Sciatic nerve (tissue), 2 donors: ENCODE measurements at regions not wholly inside any gene's neighbourhood (a gene's known extent, or its start where the extent isn't known, plus 50 kb on each side); places are given as distances from the start of the nearest gene placed in this dataset.
"Not testable (repeated sequence)": the region's sequence is repeated elsewhere in the genome, so short reads cannot be mapped to it uniquely, and the experiment has no call there.

Experiments used
- ATAC-seq: fragments of 200-7000 bp; cut with Tn5 transposase; one replicate; pipeline ENCODE4 v1.9.1; 2020; ENCODE audit warnings: mild to moderate bottlenecking, moderate library complexity
- DNase-seq: peaks from one replicate; pipeline ENCODE4 v3.0.0-alpha.2; 2020; ENCODE audit warnings: low spot score
- intact Hi-C: fragments of 100-400 bp; cut with DNase I; formaldehyde crosslinking; loops from one replicate; pipeline ENCODE4 v1.14.2; 2022
- donor health status: DM: no; HTN: no; CAD: no.
- donor health status: DM: no; HTN: no; CAD: no.

DNA sequence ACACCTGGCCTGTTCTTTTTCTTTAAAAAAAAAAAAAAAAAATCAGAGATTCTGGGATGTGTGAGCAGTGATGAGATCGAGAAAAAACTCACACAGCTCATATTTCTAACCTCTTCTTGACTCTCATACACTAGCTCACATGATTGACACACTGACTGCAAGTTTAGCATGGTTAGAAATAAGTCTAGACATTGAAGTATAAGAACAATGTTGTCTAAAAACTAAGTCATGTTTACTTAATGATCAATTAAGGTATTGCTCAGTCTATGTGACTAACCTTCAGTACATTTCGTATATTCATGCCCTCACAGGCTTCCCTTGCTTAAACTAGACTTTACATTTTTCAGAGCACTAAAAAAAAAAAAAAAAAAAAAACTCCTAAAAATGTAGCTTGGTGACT is 775.1 kb downstream of the GATA3 start:
- DNase-seq = no peak
- no peak for ATAC-seq
- intact Hi-C loops = no loop called here

DNA sequence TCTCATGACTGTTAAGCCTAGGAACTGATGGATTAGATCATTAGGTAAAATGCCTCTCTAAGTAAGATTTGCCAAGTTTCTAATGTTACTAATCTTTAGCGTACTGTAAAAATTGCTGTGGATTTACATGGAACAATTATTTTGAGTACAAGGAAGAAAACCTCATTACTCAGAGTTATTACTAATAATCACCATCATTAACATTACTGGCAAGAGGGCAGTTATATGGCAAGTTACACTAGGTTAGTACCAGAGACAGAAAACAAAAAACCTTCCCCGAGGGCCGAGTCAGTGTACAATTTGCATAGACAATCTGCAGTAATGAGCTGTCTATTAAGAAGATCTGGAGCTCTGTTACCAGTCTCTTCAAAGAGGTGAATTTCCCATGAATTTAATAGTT is 775.6 kb downstream of the GATA3 start:
- DNase-seq (no peak), ATAC-seq (no peak)
- intact Hi-C loops = no loop called here

DNA sequence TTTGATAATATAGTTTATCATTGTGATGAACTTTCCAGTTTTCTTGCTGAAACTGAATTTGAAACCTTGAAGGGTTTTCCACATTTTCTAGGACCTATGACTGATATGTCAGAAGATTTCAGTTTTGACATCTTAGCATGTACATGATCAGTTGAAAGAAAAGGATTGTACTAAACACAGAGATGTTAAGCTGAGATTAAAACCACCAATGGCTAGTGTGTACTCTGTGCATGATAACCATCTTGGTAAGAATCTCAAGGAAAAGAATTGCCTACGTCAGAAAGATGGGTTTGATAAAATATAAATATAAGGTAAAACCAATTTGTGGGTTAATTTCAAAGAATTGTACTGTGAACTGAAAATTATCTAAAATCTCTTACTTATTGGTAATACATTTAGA is 776.4 kb downstream of the GATA3 start:
- DNase-seq = no peak
- intact Hi-C loops = no loop called here
- no peak for ATAC-seq

DNA sequence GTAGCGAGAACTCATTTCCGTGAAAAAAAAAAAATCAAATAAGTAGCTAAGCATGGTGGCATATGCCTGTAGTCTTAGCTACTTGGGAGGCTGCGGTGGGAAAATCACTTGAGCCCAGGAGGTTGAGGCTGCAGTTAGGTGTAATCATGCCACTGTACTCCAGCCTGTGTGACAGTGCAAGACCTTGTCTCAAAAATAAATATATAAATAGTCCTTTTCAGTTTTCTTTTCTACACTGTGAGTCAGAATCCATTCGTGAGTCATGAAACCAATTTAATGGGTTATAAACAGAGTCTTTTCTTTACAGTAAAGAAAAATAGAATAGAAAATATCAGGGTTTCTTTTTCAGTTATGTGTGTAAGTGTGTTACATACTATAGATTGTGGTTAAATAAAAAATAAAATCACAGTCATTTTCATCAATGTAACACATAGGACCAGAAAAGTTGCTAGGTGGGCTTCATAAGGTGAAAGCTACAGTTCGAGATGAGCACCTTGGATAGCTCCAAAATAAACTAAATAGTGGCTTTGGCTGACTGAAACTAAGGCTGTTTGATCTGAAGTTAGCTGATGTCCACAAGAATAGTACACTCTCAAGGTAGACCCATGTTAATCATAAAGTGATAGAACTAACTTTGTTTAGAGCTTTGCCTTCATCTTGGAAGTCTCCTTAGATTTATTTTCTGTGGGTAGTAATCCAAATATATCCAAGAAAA is 781.1 kb downstream of the GATA3 start:
- no peak for ATAC-seq
- no peak for DNase-seq
- intact Hi-C loops = loop anchor here (5.0 kb wide), 1 partner anchor 208 kb away; no protein-coding TSS in a partner anchor

DNA sequence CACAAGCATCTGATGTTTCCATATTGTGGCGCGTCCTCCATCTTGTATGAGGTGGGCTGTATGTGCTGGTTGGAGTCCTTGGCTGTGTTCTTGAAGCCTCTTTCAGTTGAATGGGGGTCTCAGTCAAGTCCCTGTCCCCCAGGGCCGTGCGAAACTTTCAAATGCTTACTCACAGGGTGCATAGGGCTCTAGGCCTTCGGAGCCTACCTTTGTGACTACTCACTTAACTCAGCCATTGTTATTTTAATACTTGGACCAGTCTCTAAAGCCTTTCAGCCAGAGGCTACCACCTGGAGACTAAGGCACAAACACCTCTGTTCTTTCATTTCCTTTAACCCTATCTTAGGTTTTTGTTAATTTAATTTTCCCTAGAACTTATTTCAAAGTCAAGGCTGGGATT is 785.9 kb downstream of the GATA3 start:
- DNase-seq = no peak
- intact Hi-C loops = no loop called here
- ATAC-seq = no peak

DNA sequence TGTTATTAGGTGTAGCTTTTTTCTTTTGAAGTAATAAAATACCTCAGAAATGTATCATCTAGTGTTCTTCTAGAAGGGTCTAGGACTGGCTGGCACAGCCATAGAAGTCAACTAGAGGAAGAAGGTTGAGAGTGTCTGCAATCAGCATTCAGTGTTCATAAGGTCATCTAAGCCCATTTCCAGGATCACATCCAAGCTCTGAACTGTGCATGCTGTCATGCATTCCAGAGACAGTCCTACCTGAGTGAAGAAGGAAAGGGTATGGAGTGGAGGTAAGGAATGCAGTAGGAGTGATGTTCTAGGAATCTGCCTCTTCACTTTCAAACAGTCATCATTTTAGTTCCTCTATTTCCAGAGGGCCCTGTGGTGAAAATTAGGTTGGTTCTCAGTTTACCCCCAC is 789.7 kb downstream of the GATA3 start:
- DNase-seq (no peak), ATAC-seq (no peak)
- intact Hi-C loops = no loop called here

DNA sequence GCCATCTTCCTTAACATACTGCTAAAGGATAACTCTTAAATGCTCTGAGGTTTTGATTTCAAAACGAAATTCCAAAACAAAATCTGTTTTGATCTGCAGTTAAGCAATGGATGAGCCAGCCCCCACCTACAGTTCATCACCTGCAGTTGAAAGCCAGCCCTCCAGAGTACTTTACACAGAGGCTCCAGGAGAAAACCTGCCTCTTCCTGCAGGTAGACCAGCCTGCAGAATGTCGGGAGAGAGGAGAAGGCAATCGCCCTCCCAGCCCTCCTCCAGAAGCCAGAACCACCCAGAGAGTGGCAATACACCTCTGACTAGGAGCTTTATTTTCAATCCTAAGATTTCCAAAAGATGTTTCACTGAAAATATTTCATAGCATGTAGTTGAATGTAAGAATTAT is 798.1 kb downstream of the GATA3 start:
- intact Hi-C loops = no loop called here
- DNase-seq (no peak), ATAC-seq (no peak)

DNA sequence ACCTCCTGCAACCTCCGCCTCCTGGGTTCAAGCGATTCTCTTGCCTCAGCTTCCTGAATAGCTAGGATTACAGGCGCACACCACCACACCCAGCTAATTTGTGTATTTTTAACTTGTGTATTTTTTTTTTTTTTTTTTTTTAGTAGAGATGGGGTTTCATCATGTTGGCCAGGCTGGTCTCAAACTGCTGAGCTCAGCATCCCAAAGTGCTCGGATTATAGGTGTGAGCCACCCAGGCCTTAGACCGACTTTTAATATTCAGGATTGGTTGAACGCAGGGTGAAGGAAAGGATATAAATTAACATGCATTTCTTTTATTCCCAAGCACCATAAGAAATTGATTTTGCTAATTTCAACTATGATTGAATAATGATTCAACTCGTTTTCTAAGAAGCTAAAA is 798.6 kb downstream of the GATA3 start:
- no peak for ATAC-seq
- no peak for DNase-seq
- intact Hi-C loops = no loop called here

DNA sequence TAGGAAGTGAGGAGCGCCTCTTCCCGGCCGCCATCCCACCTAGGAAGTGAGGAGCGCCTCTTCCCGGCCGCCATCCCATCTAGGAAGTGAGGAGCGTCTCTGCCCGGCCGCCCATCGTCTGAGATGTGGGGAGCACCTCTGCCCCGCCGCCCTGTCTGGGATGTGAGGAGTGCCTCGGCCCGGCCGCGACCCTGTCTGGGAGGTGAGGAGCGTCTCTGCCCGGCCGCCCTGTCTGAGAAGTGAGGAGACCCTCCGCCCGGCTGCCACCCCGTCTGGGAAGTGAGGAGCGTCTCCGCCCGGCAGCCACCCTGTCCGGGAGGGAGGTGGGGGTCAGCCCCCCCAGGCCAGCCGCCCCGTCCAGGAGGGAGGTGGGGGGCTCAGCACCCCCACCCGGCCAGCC is 814.4 kb downstream of the GATA3 start:
- intact Hi-C loops = not testable (repeated sequence)

DNA sequence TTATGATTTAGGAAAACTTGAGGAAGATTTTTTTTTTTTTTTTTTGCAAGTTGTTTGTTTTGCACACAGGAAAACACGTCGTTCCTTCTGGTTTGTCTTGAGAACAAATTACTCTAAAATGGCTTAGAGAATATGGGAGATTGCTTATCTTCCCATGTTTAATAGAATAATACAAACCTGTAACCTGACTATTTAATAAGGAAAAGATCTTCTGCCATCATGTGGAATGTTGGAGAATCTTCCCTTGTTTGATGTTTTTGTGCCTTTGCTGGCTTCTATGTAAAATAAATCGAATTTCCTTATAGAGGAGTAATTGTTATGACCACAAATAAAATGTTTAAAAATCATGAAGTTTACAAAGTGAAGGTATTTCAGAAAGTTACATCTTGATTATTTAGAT is 818.8 kb downstream of the GATA3 start:
- ATAC-seq = no peak
- no peak for DNase-seq
- intact Hi-C loops = no loop called here

More for the DNA sequence above, 814.4 kb downstream of the GATA3 start:
- not testable (repeated sequence) for DNase-seq, ATAC-seq

DNA sequence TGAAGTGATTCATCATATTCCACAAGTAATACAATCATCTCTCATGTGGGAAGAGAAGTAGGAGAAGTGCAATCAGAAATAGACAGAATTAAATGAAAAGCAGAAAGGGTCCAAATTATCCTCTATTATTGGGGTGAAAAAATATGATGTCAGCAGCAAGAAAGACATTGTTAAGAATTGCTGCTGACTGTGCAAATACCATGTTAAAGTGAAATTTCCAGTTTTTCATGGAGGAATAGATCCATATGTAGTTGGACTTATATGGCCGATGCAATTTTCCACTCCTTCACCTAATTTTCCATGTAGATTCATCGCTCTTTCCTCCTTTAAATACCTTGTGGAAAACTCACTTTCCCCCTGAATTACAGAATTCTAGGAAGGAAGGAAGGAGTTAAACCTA is 819.8 kb downstream of the GATA3 start:
- intact Hi-C loops = no loop called here
- DNase-seq (no peak), ATAC-seq (no peak)

DNA sequence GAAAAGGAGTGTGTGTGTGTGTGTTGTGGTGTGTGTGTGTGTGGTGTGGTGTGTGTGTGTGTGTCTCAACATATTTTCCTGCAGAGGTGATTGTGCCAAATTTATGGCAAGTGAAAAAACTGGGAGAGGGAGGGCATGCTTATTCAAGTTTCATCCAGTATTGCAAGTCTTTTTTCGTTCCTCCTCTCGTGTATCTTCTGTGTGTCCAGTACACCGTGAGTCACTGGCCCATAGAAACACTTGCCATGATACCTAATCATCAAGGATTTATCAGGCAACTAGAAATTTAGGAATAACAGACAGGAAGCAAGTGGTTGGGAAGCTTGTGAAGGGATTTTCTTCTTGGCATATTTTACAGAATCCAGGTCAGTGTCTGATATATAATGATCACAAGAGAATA is 820.5 kb downstream of the GATA3 start:
- intact Hi-C loops = no loop called here
- DNase-seq (no peak), ATAC-seq (no peak)

DNA sequence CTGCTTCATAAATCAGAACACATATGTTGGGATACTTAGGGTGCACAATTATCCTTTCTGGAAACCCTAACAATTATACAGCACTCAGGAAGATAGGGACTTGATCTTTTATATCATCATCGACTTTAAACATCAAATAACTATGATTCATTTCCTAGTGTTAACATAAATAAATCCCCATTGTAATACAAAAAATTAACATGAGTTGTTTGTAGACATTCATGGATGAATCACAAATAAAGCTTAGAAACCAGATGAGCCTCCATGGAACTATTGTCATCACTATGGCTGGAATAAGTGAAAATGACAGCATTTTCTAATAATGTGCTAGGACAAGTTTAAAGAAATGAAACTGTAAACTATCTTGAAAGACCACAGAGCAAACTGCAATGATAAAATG is 821.7 kb downstream of the GATA3 start:
- DNase-seq = no peak
- intact Hi-C loops = no loop called here
- ATAC-seq = no peak

DNA sequence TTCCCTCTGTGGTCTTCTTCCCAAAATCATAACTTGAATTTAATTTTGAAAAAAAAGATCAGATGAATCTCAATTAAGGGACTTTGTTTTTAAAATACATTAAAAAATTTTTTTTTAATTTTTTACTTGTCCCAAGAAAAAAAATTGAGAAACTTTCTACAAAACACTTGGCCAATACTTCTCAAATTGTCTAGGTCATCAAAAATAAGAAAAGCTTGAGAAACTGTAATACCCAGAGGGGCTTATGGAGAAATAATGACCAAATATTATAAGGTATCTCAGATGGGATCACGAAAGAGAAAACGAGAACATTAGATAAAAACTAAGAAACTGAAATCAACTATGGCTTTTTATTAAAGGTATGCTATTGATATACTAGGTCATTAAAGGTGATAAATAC is 835.0 kb downstream of the GATA3 start:
- intact Hi-C loops = no loop called here
- no peak for ATAC-seq
- DNase-seq = no peak

DNA sequence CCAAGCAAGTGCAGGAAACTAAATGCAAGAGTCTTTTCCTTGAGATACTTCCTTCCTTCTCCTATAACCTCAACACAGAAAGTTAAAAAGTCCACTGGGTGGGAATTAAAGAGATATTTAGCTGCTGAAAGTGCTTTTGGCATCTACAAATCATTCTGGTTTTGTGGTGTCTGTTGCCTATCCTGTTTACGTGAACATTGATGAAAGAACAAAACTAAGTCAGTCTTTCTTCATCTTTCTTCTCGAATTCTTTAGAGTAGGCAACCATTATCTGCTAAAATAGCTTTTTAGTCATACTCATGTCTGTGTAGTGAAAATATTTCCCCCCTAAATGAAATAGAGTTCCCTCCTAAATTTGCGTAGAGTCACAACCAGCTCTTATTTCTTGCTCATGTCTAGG is 838.6 kb downstream of the GATA3 start:
- DNase-seq (no peak), ATAC-seq (no peak)
- intact Hi-C loops = loop anchor here (5.0 kb wide), 1 partner anchor 871 kb away; no protein-coding TSS in a partner anchor

DNA sequence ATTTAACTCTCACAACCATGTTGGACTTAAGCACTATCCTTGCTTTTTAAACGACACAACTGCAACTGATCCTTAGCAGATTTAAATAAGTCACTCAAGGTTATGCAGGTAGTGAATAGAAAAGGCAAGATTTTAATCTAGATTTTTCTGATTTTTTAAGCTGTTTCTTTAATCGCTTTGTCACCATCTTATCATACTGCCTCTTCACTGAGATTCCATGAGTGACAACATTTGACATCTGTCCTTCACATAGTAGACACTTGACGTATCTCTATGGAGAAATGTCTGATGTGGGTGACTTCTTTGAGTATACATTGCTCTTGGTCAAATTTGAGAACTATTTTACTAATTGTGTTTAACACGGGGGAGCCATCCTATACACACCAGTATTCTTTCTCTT is 839.7 kb downstream of the GATA3 start:
- intact Hi-C loops = loop anchor here (5.0 kb wide), 1 partner anchor 872 kb away; no protein-coding TSS in a partner anchor
- no peak for ATAC-seq
- no peak for DNase-seq

DNA sequence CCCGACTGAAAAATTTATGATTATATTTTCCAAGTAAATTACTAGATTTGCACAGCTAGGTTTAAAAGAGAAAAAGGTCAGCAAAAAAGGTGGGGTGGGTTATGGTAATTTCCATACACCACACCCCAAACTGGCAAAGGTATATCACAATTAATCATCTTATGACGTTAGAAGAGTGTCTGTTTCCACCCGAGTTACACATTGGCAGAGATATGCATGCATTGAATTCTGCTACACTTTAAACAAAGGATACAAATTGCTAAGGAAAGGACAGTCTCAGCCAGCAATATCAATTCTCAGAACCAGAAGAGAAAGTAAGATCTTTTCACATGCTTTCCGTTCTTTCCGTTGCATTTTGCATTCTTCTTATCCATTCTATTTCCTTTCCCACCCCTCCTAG is 843.3 kb downstream of the GATA3 start:
- DNase-seq (no peak), ATAC-seq (no peak)
- intact Hi-C loops = no loop called here

DNA sequence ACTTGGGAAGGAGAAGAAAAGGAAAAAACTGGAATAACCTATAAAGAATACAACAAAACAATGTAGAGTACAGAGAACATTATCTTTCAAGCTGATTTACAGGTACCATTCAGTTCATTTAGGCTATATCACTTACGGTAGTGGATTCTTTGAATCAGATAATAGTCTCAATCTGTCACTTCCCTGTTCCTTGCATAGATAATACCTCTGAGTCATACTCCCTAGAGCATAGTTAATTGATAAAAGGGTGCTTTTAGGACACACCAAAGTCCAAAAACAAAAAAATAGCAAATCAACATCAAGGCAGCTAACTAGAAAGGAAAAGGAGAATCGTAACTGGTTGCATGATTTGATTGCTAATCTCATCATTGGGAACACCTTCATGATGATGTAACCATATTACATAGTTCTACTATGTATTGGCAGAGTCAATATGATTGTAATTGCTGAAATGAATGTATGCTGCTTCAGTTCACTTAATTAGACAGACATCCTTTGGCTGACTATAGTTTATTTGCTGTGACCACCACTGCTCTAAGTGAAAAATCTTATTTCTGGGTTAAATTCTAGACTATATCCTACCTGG is 844.4 kb downstream of the GATA3 start:
- DNase-seq (no peak), ATAC-seq (no peak)
- intact Hi-C loops = no loop called here

DNA sequence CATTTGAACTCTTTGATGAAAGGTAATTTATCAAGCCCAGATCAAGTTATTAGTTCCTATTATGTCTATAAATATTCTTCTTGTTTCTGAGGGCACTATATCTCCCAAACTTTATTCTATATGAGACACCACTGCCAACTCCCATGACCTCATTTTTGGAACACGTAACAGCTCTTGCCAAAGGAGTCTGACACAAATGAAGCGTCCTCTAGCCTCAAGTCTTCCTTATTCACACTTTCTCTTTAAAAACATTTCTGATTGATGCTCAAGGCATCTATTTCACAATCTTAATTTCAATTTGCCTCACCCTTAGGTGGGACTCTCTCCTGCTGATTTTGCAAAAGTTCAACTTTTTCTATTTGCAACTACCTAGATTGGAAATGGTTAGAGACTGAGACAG is 848.4 kb downstream of the GATA3 start:
- ATAC-seq (no peak), DNase-seq (no peak)
- intact Hi-C loops = no loop called here

DNA sequence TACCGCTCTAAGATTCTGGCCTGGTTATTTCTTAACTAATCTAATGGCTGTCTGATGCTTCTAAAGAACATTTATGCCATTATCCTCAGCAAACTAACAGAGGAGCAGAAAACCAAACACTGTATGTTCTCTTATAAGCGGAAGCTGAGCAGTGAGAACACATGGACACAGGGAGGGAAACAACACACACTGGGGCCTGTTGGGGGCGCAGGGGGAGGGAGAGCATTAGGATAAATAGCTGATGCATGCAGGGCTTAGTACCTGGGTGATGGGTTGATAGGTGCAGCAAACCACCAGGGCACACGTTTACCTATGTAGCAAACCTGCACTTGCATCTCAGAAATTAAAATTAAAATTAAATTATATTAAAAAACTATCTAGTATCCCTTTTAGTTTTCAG is 853.5 kb downstream of the GATA3 start:
- DNase-seq = no peak
- ATAC-seq = no peak
- intact Hi-C loops = no loop called here

DNA sequence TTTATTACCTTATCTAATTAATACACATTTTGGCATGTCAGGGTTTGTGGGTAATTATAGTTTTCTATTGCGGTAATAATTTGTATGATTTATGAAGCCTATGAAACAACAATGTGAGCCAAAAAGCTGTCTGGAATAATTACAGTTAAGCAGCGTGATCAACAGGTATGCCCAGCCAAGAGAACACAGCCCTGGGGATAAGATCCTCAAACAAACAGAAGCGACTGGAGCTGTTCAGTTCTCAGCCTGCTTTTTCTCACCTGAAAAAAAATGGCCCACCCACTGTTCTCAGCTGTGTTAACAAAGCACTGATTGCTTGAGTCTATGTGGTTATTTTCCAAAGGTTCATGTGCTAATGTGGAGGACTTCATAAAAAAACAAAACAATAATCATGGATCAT is 855.8 kb downstream of the GATA3 start:
- no peak for DNase-seq
- ATAC-seq = no peak
- intact Hi-C loops = no loop called here
